HG02973 (cell line): ENCODE measurements at regions not wholly inside any gene's neighbourhood (a gene's known extent, or its start where the extent isn't known, plus 50 kb on each side); places are given as distances from the start of the nearest gene placed in this dataset.

ENCODE experiments used
- ATAC-seq: cut with Tn5 transposase; IDR thresholded peaks from one replicate; pipeline ENCODE4 v1.9.1; 2021; ENCODE audit warnings: moderate library complexity; ENCODE audit not compliant: unreplicated experiment

DNA sequence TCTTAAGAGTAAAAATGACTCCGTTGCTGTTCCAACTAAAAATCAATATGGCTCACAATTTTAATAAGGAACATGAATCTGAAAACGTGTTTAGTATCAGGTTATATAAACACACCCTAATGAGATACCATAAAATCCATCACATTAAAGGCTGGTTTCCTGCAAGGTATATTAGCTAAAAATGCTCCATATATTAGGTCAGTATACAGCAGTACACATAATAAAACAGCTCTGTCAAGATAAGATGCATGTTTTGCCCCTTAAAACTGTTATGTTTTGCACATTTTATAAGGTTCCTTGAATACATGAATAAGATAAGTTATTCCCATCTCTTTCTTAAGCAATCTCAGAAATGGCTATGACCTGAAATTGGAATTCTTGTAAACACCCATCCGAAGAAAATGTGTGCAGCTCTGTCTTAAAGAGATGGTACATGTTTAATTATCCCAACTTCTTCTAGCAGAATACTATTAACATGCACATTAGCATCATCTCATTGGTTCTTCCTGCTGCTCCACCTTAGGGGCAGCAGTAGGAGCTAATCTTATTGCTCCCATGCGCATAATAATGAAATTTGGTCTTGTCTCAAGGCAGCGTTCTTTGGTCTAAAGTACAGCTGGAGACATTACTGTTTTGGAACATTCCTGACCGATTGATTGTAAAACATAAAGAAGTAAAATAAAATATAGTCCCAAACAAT is 836.1 kb upstream of the FANCL start:
- ATAC-seq, result no peak

DNA sequence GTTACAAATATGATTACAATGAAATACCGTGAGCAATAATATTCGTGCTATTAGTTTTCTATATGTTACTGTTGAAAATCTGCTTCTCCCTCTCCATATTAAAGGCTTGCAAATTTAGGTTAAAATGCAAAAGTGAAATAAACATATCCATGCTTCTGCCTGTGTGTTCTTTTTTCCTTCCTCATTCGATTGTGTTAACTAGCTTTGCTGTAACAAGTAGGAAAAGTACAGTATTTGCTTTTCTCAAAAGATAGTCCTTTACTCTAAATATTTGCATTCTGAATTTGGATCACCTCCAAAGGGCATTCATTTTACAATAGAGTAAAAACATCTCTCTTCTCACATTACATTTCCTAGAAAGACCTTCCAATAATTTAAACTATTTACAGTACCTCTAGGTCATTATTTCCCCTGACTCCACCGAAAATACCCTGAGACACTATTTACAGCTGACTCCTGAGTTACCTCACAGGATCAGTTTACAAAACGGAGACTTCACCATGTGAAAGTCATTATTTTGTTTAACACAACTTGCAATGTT is 835.0 kb upstream of the FANCL start:
- ATAC-seq, result no peak

DNA sequence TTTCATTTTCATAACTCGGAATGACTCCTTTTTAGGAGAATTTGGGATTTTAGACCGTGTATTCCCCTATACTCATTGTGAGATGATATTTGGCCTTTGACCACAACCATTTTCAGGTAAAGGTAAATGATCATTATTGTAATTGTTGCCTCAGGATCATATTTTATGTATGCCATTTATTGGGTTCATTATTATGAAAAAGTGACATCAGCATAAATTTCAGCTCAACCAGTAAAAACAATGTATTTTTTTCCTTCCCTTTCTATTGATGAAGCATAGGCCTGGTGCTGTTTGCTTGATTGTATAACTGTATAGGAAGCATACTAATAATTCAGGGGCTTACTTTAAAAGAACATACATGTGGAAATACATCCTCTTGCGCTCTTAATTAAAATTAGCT is 832.9 kb upstream of the FANCL start:
- ATAC-seq, result no peak

GRCh38 chr2:59073286-59073685 is 832.2 kb upstream of the FANCL start:
- no peak for ATAC-seq

- no peak for ATAC-seq
These were observed 827.1 kb upstream of the FANCL start for GRCh38 chr2:59068255-59068654.

DNA sequence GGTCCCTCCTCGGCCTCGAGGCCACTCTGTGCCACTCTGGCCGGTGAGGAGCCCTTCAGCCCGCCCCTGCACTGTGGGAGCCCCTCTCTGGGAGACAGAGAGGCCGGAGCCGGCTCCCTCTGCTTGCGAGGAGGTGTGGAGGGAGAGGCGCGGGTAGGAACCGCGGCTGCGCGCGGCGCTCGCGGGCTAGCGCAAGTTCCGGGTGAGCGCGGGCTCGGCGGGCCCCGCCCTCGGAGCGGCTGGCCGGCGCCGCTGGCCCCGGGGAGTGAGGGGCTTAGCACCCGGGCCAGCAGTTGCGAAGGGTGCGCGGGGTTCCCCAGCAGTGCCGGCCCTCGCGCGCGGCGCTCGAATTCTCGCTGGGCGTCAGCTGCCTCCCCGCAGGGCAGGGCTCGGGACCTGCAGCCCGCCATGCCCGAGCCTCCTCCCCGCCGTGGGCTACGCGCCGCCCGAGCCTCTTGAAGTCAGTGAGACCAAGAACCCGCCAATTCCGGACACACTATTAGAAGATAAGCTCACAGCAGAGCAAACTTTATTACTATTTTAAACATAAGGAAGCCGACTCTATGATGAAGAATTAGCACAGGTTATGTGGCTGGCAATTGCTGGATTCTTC is 825.8 kb upstream of the FANCL start:
- no peak for ATAC-seq

GRCh38 chr2:59047373-59047995 is 806.4 kb upstream of the FANCL start:
- ATAC-seq, result no peak

GRCh38 chr2:59046401-59047372 is 805.6 kb upstream of the FANCL start:
- ATAC-seq, result no peak

DNA sequence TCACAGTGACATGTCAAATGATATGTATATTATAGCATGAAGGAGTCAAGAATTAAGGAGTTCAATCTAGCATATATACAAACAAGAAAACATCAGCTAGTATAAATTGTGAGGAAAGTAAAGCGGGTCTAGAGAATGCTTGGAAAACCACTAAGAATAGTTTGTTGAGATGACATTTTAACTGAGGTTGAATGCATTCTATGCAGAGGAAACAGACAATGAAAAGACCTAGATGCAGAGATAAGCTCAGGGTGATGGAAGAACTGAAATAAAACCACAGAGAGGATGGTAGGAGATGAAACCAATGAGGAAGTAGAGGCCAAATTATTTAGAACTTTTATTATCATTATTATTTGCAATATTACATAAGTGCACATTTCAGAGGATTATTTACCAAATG is 803.6 kb upstream of the FANCL start:
- no peak for ATAC-seq

- ATAC-seq, result no peak
These were observed 800.0 kb upstream of the FANCL start for GRCh38 chr2:59041139-59041538.

GRCh38 chr2:59034837-59035236 is 793.7 kb upstream of the FANCL start:
- ATAC-seq, result no peak

DNA sequence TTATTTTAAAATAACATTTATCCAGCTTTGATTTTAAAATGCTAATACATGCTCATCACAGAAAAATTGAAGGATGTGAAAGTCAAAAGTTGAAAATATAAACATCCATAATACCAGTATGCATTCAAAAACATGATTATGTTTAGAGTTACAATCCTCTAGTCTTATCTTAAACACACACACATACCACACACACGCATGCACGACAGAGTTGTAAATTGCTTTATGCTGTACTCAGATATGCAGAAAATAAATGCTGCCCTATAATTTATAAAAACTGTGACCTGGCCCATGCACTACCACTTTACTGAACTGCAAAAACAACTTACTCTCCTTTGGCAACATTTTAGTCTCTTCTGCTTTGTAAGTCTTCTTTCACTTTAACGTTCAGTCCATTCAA is 793.0 kb upstream of the FANCL start:
- ATAC-seq, result no peak

- no peak for ATAC-seq
These were observed 792.5 kb upstream of the FANCL start for GRCh38 chr2:59033661-59034060.

- no peak for ATAC-seq
These were observed 791.4 kb upstream of the FANCL start for GRCh38 chr2:59032499-59032898.

DNA sequence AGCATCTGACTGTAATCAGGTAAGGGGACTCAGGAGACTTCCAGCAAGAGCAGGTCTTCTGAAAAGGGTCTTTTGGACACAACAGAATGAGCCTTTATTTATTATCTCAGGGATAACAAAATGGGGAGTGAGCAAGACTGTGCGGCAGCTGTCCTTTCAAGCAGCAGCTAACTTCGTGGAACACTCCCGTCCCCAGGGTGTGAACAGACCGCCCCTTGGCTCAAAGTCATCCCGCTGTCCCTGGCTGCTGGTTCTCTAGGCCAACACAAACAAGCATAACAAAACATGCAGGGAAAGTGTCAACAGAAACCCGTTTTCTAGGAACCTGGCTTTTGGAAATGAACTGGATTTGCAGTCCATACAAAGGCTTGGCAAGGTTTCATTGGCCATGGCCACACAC is 787.9 kb upstream of the FANCL start:
- ATAC-seq, result no peak

DNA sequence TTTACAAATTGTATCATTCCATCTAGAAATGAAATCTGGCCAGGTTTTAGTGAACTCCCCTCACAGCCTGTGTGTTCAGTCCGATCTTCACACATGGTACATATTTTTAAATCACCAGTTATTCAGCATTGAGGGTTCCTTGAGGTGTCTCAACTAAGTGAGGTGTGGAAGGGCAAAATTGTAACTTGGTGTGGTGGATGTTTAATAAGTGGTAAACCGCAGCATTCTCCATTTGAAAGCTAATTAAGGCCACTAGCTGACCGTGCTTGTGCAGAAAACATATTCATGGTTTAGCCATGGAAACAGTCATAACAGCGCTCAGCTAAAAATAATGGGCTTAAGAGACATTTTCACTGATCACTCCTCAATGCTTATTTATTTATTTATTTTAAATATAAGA is 786.2 kb upstream of the FANCL start:
- ATAC-seq, result no peak

- peak; percentile 71 for ATAC-seq
These were observed 784.1 kb upstream of the FANCL start for GRCh38 chr2:59025157-59025757.

GRCh38 chr2:59021786-59022185 is 780.7 kb upstream of the FANCL start:
- no peak for ATAC-seq

- ATAC-seq, result no peak
These were observed 778.5 kb upstream of the FANCL start for GRCh38 chr2:59019566-59020159.

GRCh38 chr2:59018737-59019136 is 777.6 kb upstream of the FANCL start:
- no peak for ATAC-seq
